A549 (cell line): ENCODE measurements at regions not wholly inside any gene's neighbourhood (a gene's known extent, or its start where the extent isn't known, plus 50 kb on each side); places are given as distances from the start of the nearest gene placed in this dataset.

ENCODE experiments used
- ATAC-seq, 2 experiments: fragments of 200-7000 bp in 1 of 2; fragments of >200 bp in 1 of 2; cut with Nextera tagmentation in 1 of 2; cut with Tn5 transposase in 1 of 2; 3 replicates each; pipeline versions ENCODE4 v1.8.0 to v1.9.1; 2018 to 2020; ENCODE audit warnings: mild to moderate bottlenecking in 1 of 2, moderate library complexity in 1 of 2
- CTCF ChIA-PET: fragments of 300-600 bp; sonication (Branson Sonifier 250); formaldehyde crosslinking; extraction: SDS; loops from one replicate; lab custom pipeline; 2021; ENCODE audit warnings: antibody characterized with exemption, inconsistent platforms; lab: Yijun Ruan, JAX
- POLR2A ChIA-PET: fragments of 350-600 bp; formaldehyde crosslinking; extraction: SDS; loops from one replicate; lab custom pipeline; 2021; ENCODE audit warnings: antibody characterized with exemption, inconsistent platforms; lab: Yijun Ruan, JAX
- DNase-seq, 2 experiments: peaks; one replicate each; pipeline versions ENCODE4 v3.0.0 to v3.0.0-alpha.2; 2011 to 2016; ENCODE audit warnings: low read depth in 1 of 2, low spot score in 1 of 2
- FAIRE-seq: peaks from 2 replicates; lab custom pipeline; 2011; peaks lifted over from hg19 to GRCh38; lab: Jason Lieb, UNC
- H3K27ac ChIP-seq, 2 experiments: fragments of >200 bp; sonication (Bioruptor Twin); formaldehyde crosslinking; 3 replicates each; pipeline ENCODE4 v1.5.1; 2016 to 2017
- H3K4me1 ChIP-seq: fragments of >200 bp; sonication (Bioruptor Twin); formaldehyde crosslinking; 3 replicates; pipeline ENCODE4 v1.6.1; 2016
- H3K4me2 ChIP-seq: fragments of >200 bp; sonication (Bioruptor Twin); formaldehyde crosslinking; 3 replicates; pipeline ENCODE4 v1.6.1; 2016
- H3K4me3 ChIP-seq: fragments of >200 bp; sonication (Bioruptor Twin); formaldehyde crosslinking; 3 replicates; pipeline ENCODE4 v1.5.1; 2016
- H3K9me3 ChIP-seq: fragments of >200 bp; sonication (Bioruptor Twin); formaldehyde crosslinking; 3 replicates; pipeline ENCODE4 v1.6.1; 2016
- CBX8 ChIP-seq: fragments of 200-600 bp; sonication (generic); IDR thresholded peaks from 2 replicates; pipeline ENCODE4 v1.6.1; 2016
- CEBPB ChIP-seq, 2 experiments: fragments of >200 bp in 1 of 2; sonication (Bioruptor Twin) in 1 of 2; formaldehyde crosslinking in 1 of 2; IDR thresholded peaks; 2 replicates each; pipeline ENCODE4 v1.6.1; 2012 to 2016
- CHD4 ChIP-seq: fragments of 200-600 bp; sonication (generic); IDR thresholded peaks from 2 replicates; pipeline ENCODE4 v1.6.1; 2016; ENCODE audit warnings: antibody characterized with exemption, mild to moderate bottlenecking, borderline replicate concordance
- EP300 ChIP-seq, 2 experiments: fragments of >200 bp; sonication (Bioruptor Twin); formaldehyde crosslinking; IDR thresholded peaks; 2 replicates in 1 of 2; 3 replicates in 1 of 2; pipeline ENCODE4 v1.6.1; 2016 to 2017
- ESRRA ChIP-seq: fragments of 150-350 bp; IDR thresholded peaks from 2 replicates; pipeline ENCODE4 v1.6.1; 2014; ENCODE audit warnings: mild to moderate bottlenecking, low read length, borderline replicate concordance
- FOSL2 ChIP-seq, 2 experiments: fragments of 450-650 bp in 1 of 2; fragments of >200 bp in 1 of 2; sonication (Bioruptor Twin) in 1 of 2; formaldehyde crosslinking; IDR thresholded peaks; 2 replicates each; pipeline versions ENCODE4 v1.5.0 to v1.6.1; 2016 to 2020; ENCODE audit warnings: mild to moderate bottlenecking in 1 of 2, moderate library complexity in 1 of 2
- FOXS1 ChIP-seq: fragments of 250-450 bp; sonication (Bioruptor Pico); IDR thresholded peaks from 2 replicates; pipeline ENCODE4 v1.5.0; 2020; ENCODE audit warnings: mild to moderate bottlenecking, moderate library complexity
- GATA3 ChIP-seq: IDR thresholded peaks from 2 replicates; pipeline ENCODE4 v1.6.1; 2012; ENCODE audit warnings: borderline replicate concordance
- HOXA7 ChIP-seq: fragments of 250-450 bp; sonication (Bioruptor Pico); IDR thresholded peaks from 2 replicates; pipeline ENCODE4 v1.5.0; 2020; ENCODE audit warnings: mild to moderate bottlenecking, moderate library complexity
- JUNB ChIP-seq: fragments of >200 bp; sonication (Bioruptor Twin); formaldehyde crosslinking; IDR thresholded peaks from 2 replicates; pipeline ENCODE4 v1.6.1; 2016
- MAZ ChIP-seq: fragments of 150-350 bp; IDR thresholded peaks from 2 replicates; pipeline ENCODE4 v1.6.1; 2014; ENCODE audit warnings: antibody characterized with exemption, low read depth, low read length, borderline replicate concordance
- NR3C1 ChIP-seq: fragments of >200 bp; sonication (Bioruptor Twin); formaldehyde crosslinking; IDR thresholded peaks from 3 replicates; pipeline ENCODE4 v1.6.1; 2017
- POLR2AphosphoS2 ChIP-seq: conservative IDR thresholded peaks from 2 replicates; pipeline ENCODE4 v1.6.1; 2012; ENCODE audit warnings: low read length, improper control_type of control experiment, inconsistent platforms
- RCOR1 ChIP-seq: fragments of 150-350 bp; IDR thresholded peaks from 2 replicates; pipeline ENCODE4 v1.6.1; 2014; ENCODE audit warnings: antibody characterized with exemption, low read length, low read depth
- SREBF2 ChIP-seq: fragments of 450-650 bp; IDR thresholded peaks from 2 replicates; pipeline ENCODE4 v1.6.1; 2014; ENCODE audit warnings: mild to moderate bottlenecking, moderate library complexity
- TFCP2L1 ChIP-seq: fragments of 250-450 bp; sonication (Bioruptor Pico); IDR thresholded peaks from 2 replicates; pipeline ENCODE4 v1.5.0; 2021; ENCODE audit warnings: mild to moderate bottlenecking
- ZC3H11A ChIP-seq: fragments of 450-650 bp; IDR thresholded peaks from 2 replicates; pipeline ENCODE4 v1.6.1; 2014; ENCODE audit warnings: antibody characterized with exemption, mild to moderate bottlenecking
- WGBS: methylation state at CpG from one replicate; pipeline ENCODE4 v1.1.6; 2017; ENCODE audit errors: missing lambda C conversion rate; 5-methylcytosine and 5-hydroxymethylcytosine counted together
- TF ChIP-seq, protein P1 (sequence below): fragments of 250-450 bp; sonication (Bioruptor Pico); IDR thresholded peaks from 2 replicates; pipeline ENCODE4 v1.5.0; 2021; ENCODE audit warnings: mild to moderate bottlenecking, moderate library complexity, borderline replicate concordance
- TF ChIP-seq, protein P2 (sequence below): IDR thresholded peaks from 2 replicates; pipeline ENCODE4 v1.6.1; 2012
- TF ChIP-seq, protein P3 (sequence below): fragments of 250-450 bp; sonication (Bioruptor Pico); IDR thresholded peaks from 2 replicates; pipeline ENCODE4 v1.5.0; 2020; ENCODE audit warnings: low read depth, mild to moderate bottlenecking, moderate library complexity
- TF ChIP-seq, protein P4 (sequence below): fragments of 200-600 bp; sonication (generic); IDR thresholded peaks from 2 replicates; pipeline ENCODE4 v1.6.1; 2016; ENCODE audit warnings: antibody characterized with exemption, mild to moderate bottlenecking, moderate library complexity

DNA sequence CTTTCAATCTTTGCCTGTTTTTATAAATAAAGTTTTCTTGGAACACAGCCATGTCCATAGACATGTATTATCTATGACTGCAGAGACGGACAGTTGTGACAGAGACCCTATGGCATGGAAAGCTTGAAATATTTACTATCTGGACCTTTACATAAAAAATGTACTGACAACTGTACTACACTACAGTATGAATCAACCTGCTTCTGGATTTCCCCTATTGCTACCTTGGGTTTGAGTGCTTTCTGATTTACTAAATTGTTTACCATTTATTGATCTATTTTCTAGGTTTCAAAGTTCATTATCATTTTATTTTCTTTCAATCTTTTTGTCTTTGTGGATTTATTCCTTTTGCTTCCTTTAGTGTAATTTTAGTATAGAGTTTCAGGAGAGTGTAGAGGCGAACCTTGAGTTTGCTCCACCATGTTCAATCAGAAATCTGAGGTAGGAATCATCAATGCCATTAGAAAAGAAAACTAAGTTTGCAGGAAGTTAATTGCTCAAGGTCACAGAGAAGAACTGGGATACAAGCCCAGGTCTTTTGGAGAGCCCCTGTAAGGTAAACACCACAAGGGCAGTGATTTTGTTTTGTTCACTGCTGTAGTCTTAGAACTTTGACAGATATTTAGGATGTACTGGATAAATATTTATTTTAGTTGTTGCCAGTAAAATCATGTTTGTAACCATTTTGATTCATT is 352.8 kb upstream of the SYNCRIP start (continued):
- TF ChIP-seq, protein P1, sequence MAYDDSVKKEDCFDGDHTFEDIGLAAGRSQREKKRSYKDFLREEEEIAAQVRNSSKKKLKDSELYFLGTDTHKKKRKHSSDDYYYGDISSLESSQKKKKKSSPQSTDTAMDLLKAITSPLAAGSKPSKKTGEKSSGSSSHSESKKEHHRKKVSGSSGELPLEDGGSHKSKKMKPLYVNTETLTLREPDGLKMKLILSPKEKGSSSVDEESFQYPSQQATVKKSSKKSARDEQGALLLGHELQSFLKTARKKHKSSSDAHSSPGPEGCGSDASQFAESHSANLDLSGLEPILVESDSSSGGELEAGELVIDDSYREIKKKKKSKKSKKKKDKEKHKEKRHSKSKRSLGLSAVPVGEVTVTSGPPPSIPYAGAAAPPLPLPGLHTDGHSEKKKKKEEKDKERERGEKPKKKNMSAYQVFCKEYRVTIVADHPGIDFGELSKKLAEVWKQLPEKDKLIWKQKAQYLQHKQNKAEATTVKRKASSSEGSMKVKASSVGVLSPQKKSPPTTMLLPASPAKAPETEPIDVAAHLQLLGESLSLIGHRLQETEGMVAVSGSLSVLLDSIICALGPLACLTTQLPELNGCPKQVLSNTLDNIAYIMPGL (CRISPR knock-in tag): no peak
- TF ChIP-seq FOXS1: no peak
- no peak for TF ChIP-seq HOXA7 (CRISPR knock-in tag)

DNA sequence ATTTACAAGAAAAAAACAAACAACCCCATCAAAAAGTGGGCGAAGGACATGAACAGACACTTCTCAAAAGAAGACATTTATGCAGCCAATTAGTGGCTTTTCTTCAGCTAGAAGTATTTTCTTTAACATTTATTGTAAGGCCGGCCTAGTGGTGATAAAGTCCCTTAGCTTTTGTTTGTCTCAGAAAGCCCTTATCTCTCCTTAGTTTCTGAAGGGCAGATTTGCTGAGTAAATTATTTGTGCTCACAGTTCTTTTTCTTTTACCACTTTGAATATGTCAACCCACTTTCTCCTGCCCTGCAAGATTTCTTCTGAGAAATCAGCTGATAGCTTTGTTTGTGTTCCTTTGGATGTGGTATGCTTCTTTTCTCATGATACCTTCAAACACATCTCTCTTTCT is 344.0 kb upstream of the SYNCRIP start:
- no peak overlapping the region for H3K4me2 ChIP-seq
- ChIA-PET CTCF (no interaction called here), POLR2A (no interaction called here)
- ATAC-seq (no peak), DNase-seq (no peak), FAIRE-seq (no peak)
- TF ChIP-seq, protein P2, sequence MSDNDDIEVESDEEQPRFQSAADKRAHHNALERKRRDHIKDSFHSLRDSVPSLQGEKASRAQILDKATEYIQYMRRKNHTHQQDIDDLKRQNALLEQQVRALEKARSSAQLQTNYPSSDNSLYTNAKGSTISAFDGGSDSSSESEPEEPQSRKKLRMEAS: no peak
- TF ChIP-seq EP300 (IDR thresholded peaks at IDR 0.05): no peak
- TF ChIP-seq JUNB: no peak
- no peak for TF ChIP-seq POLR2AphosphoS2
- no peak for TF ChIP-seq FOSL2 (IDR thresholded peaks at IDR 0.05)
- TF ChIP-seq FOSL2 (CRISPR knock-in tag; IDR thresholded peaks at IDR 0.05): no peak
- no peak for TF ChIP-seq CBX8
- no peak for TF ChIP-seq NR3C1
- TF ChIP-seq, protein P1 (CRISPR knock-in tag): no peak
- TF ChIP-seq GATA3: no peak
- TF ChIP-seq, protein P3, sequence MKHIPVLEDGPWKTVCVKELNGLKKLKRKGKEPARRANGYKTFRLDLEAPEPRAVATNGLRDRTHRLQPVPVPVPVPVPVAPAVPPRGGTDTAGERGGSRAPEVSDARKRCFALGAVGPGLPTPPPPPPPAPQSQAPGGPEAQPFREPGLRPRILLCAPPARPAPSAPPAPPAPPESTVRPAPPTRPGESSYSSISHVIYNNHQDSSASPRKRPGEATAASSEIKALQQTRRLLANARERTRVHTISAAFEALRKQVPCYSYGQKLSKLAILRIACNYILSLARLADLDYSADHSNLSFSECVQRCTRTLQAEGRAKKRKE: no peak
- TF ChIP-seq ZC3H11A: no peak
- no peak for TF ChIP-seq MAZ
- no peaks in the 10 kb centered on the region; the same call in 2 of the 3 replicates for H3K9me3 ChIP-seq
- 42% methylated on average over 2 of the region's 2 CpGs for WGBS
- H3K27ac ChIP-seq: no peak overlapping the region
- H3K4me1 ChIP-seq: no peaks in the 10 kb centered on the region
- H3K4me3 ChIP-seq: no peak overlapping the region

DNA sequence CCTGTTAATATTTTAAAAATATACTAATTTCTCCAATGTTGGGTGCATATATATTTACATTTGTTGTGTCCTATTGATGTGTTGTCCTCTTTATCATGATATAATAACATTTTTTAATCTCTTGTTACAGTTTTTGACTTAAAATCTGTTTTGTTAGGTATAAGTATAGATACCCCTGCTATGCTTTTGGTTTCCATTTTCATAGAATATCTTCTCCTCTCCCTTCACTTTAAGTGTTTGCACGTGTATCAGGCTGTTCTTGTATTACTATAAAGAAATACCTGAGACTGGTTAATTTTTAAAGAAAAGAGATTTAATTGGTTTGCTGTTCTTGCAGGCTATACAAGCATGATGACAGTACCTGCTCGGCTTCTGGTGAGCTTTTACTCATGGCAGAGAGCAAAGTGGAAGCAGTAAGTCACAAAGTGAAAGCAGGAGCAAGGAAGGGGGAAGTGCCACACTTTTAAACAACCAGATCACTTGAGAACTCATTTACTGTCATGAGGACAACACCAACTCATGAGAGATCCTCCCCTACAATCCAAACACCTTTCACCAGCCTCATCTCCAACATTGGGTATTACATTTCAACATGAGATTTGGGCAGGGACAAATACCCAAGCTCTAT is 340.5 kb upstream of the SYNCRIP start:
- H3K9me3 ChIP-seq: no peaks in the 10 kb centered on the region; the same call in 2 of the 3 replicates
- ATAC-seq: no peak
- FAIRE-seq: no peak
- no peak overlapping the region for H3K27ac ChIP-seq
- DNase-seq: no peak
- 6% methylated on average over 2 of the region's 2 CpGs for WGBS
- H3K4me3 ChIP-seq: no peak overlapping the region
- POLR2A ChIA-PET: no interaction called here
- H3K4me2 ChIP-seq: no peak overlapping the region
- no peak for TF ChIP-seq EP300 (IDR thresholded peaks at IDR 0.05)
- no peak for TF ChIP-seq ESRRA
- TF ChIP-seq RCOR1: no peak
- TF ChIP-seq, protein P4, sequence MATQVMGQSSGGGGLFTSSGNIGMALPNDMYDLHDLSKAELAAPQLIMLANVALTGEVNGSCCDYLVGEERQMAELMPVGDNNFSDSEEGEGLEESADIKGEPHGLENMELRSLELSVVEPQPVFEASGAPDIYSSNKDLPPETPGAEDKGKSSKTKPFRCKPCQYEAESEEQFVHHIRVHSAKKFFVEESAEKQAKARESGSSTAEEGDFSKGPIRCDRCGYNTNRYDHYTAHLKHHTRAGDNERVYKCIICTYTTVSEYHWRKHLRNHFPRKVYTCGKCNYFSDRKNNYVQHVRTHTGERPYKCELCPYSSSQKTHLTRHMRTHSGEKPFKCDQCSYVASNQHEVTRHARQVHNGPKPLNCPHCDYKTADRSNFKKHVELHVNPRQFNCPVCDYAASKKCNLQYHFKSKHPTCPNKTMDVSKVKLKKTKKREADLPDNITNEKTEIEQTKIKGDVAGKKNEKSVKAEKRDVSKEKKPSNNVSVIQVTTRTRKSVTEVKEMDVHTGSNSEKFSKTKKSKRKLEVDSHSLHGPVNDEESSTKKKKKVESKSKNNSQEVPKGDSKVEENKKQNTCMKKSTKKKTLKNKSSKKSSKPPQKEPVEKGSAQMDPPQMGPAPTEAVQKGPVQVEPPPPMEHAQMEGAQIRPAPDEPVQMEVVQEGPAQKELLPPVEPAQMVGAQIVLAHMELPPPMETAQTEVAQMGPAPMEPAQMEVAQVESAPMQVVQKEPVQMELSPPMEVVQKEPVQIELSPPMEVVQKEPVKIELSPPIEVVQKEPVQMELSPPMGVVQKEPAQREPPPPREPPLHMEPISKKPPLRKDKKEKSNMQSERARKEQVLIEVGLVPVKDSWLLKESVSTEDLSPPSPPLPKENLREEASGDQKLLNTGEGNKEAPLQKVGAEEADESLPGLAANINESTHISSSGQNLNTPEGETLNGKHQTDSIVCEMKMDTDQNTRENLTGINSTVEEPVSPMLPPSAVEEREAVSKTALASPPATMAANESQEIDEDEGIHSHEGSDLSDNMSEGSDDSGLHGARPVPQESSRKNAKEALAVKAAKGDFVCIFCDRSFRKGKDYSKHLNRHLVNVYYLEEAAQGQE: no peak
- TF ChIP-seq TFCP2L1 (CRISPR knock-in tag): no peak
- TF ChIP-seq CHD4: no peak
- TF ChIP-seq SREBF2: no peak
- TF ChIP-seq CEBPB (IDR thresholded peaks at IDR 0.05): no peak
- TF ChIP-seq, all 56 proteins: peak for 0
- CTCF ChIA-PET: no interaction called here
- H3K4me1 ChIP-seq: no peaks in the 10 kb centered on the region
